ENCODE measurements at regions not wholly inside any gene's neighbourhood (a gene's known extent, or its start where the extent isn't known, plus 50 kb on each side); places are given as distances from the start of the nearest gene placed in this dataset.
A peak's percentile ranks its signal among the peaks of the same experiment; 100 is the strongest.

- TF ChIP-seq CHD7 (IDR thresholded peaks at IDR 0.05; ENCODE audit: insufficient replicate concordance, low read length), result no peak
- TF ChIP-seq RAD21 (IDR thresholded peaks at IDR 0.05 in 1 of 2, conservative IDR thresholded peaks at IDR 0.05 in 1 of 2; ENCODE audit: low read depth in 2 of 2, low read length in 2 of 2), result peak; percentile 61 to 67
- TF ChIP-seq CTCF (IDR thresholded peaks at IDR 0.05; ENCODE audit: control extremely low read depth in 1 of 3, insufficient read depth in 1 of 3, low read depth in 1 of 3, low read length in 3 of 3), result peak in 2 of 3 experiments; percentile 31 to 36; a peak in 2 of 4 replicates
These were observed 99.9 kb upstream of the TLE4 start (continued) for GRCh38 chr9:79471580-79472543.
